BLaER1 treated with 17β-estradiol and CSF1 and Interleukin-3, amounts not matched to agents 10 nM and 100 nM (cell line): ENCODE measurements at regions not wholly inside any gene's neighbourhood (a gene's known extent, or its start where the extent isn't known, plus 50 kb on each side); places are given as distances from the start of the nearest gene placed in this dataset.

Experiments used
- H3K27ac ChIP-seq, 11 experiments: shearing (Covaris generic); formaldehyde crosslinking; 2 replicates each; pipeline ENCODE4 v1.8.1; 2022
- H3K27me3 ChIP-seq, 11 experiments: shearing (Covaris generic); formaldehyde crosslinking; 2 replicates each; pipeline ENCODE4 v1.8.1; 2022
- H3K36me3 ChIP-seq, 11 experiments: shearing (Covaris generic); formaldehyde crosslinking; 2 replicates each; pipeline ENCODE4 v1.8.1; 2022
- H3K4me1 ChIP-seq, 10 experiments: shearing (Covaris generic); formaldehyde crosslinking; 2 replicates each; pipeline ENCODE4 v1.8.1; 2022
- H3K4me2 ChIP-seq, 11 experiments: shearing (Covaris generic); formaldehyde crosslinking; 2 replicates each; pipeline ENCODE4 v1.8.1; 2022
- H3K4me3 ChIP-seq, 10 experiments: shearing (Covaris generic); formaldehyde crosslinking; 2 replicates each; pipeline ENCODE4 v1.8.1; 2022
- H3K9ac ChIP-seq, 11 experiments: shearing (Covaris generic); formaldehyde crosslinking; 2 replicates each; pipeline ENCODE4 v1.8.1; 2022
- H3K9me3 ChIP-seq, 11 experiments: shearing (Covaris generic); formaldehyde crosslinking; replicated peaks in 1 of 11; 2 replicates each; pipeline ENCODE4 v1.8.1; 2022
- H4K20me1 ChIP-seq, 11 experiments: shearing (Covaris generic); formaldehyde crosslinking; 2 replicates each; pipeline ENCODE4 v1.8.1; 2022
- Cebpa-rat ChIP-seq, 11 experiments: shearing (Covaris generic); IDR thresholded peaks; 2 replicates each; pipeline ENCODE4 v1.8.1; 2022

DNA sequence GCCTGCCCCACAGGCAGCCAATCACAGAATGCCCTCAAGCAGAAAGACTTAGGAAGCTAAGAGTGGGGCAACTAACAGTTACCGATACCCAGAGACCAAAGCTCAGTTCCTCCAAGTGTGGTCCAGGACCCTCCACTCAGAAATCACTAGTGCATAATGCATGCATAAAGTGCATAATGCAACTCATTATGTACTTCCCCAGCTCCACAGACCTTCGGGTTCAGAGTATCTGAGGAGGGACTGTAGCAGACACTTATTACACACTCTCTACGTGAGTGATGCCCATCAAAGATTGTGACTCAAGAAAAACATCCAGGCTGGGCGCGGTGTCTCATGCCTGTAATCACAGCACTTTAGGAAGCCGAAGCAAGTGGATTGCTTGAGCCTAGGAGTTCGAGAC lies 328.0 kb downstream of the BCOR start:
- no peak overlapping the region for H3K4me3 ChIP-seq

DNA sequence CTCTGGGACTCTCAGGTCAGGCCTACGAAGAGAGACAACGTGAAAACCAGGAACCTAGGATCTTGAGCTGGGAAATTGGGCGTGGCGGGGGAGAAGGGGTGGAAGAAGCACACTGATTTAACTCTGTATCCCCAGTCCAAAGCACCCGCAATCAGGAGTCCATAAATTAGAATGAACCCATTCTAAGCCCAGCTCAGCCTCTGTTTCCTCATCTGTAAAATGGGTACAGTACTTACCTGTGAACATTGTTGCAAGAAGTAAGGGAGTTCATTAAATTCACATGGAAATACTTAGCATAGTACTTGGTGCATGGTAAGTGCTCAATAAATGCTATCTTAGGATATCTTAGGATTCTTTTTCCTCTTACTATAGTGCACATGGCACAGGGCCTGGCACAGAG lies 326.7 kb downstream of the BCOR start:
- Histone ChIP-seq H3K27me3 (no peaks in the 10 kb centered on the region), H3K27ac (peak overlapping the region in 9 of 11 experiments; percentile 64 to 85 (median 82); a peak in 17 of 22 replicates), H3K9ac (peak overlapping the region in 4 of 11 experiments; percentile 66 to 75 (median 73); a peak in 8 of 22 replicates), H3K9me3 (no peaks in the 10 kb centered on the region), H3K4me2 (peak overlapping the region; percentile 66 to 91 (median 77)), H3K36me3 (no peaks in the 10 kb centered on the region), H4K20me1 (no peaks in the 10 kb centered on the region), H3K4me1 (peaks cover 36 to 76% (median 53%) of the 10 kb centered on the region in 10 experiments), H3K4me3 (no peak overlapping the region)
- no peak for TF ChIP-seq Cebpa-rat (IDR thresholded peaks at IDR 0.05)

More for the DNA sequence above, 328.0 kb downstream of the BCOR start:
- Histone ChIP-seq H3K9me3 (no peaks in the 10 kb centered on the region), H3K4me2 (peak overlapping the region in 3 of 11 experiments; percentile 7 to 27 (median 27); a peak in 5 of 22 replicates), H3K36me3 (no peaks in the 10 kb centered on the region), H3K27me3 (no peaks in the 10 kb centered on the region), H4K20me1 (no peaks in the 10 kb centered on the region), H3K27ac (no peak overlapping the region), H3K4me1 (peaks cover 34 to 68% (median 46%) of the 10 kb centered on the region in 10 experiments), H3K9ac (no peak overlapping the region)
- no peak for TF ChIP-seq Cebpa-rat (IDR thresholded peaks at IDR 0.05)

DNA sequence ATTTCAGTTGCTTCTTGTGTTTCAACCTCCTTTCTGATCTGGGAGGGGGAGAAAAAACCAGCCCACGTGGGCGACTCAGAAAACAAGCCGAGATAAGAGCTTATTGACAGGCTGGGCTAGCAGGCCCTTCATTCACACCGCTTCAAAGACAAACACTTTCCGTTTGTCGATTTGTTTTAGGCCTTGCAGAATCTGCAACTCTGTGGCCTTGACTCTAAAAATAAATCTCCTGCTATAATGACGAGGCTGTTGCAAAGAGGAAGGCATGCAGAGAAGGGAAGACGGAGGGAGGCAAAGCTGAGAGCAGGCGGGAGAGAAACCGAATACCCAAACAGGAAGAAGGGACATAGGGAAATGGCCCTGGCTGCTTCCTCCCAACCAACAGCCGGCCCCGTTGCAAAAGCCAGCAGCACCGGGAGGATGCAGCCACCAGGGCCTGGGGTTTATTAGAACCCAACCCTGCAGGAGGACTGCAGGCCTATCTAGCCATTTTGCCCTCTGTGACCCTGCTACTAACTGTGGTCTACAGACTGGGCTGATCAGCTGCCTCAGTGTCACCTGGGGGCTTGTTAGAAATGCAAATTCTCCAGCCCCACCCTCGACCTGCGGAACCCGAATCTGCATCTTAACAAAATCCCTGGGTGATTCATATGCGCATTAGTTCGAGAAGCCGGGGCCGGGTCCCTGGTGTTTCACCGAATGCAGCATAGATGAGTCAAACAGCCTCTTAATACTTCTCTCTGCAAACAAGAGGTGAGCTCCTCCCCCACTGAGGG lies 325.5 kb downstream of the BCOR start:
- Histone ChIP-seq H3K4me3 (peak overlapping the region in 4 of 10 experiments; percentile 2 to 29 (median 16); a peak in 2 of 20 replicates), H3K9ac (peak overlapping the region; percentile 44 to 75 (median 66); a peak in 21 of 22 replicates), H3K4me2 (peak overlapping the region; percentile 66 to 91 (median 77)), H3K36me3 (no peaks in the 10 kb centered on the region), H4K20me1 (no peaks in the 10 kb centered on the region), H3K27ac (peak overlapping the region; percentile 35 to 85 (median 81); a peak in 21 of 22 replicates), H3K4me1 (peaks cover 36 to 77% (median 56%) of the 10 kb centered on the region in 10 experiments), H3K9me3 (no peaks in the 10 kb centered on the region), H3K27me3 (no peaks in the 10 kb centered on the region)
- TF ChIP-seq Cebpa-rat (IDR thresholded peaks at IDR 0.05) = no peak; a peak in 1 of 22 replicates

DNA sequence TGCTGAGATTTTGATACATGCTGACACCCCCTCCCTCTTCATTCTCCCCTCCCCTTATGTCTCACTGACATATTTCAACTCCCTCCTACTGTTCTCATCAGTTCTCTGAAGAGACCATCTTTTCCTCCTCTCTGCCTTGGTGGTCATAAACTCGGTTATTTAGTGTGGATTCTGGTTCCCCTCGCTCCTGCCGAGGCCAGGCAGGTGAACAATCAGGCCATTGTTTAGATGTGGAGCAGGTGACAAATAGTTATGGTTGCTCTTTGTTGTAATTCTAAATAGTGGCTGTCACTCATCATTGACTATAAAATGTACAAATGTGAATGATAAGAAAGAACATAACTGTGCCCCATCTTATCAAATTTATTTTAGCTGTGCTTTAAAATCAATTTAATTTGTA lies 324.6 kb downstream of the BCOR start:
- Histone ChIP-seq H3K9ac (peak overlapping the region in 1 of 11 experiments; percentile 5; a peak in 3 of 22 replicates), H3K27ac (peak overlapping the region in 8 of 11 experiments; percentile 14 to 85 (median 82); a peak in 14 of 22 replicates), H3K4me3 (no peak overlapping the region), H4K20me1 (no peaks in the 10 kb centered on the region), H3K27me3 (no peaks in the 10 kb centered on the region), H3K4me2 (peak overlapping the region; percentile 66 to 91 (median 77); a peak in 18 of 22 replicates), H3K4me1 (peaks cover 45 to 86% (median 65%) of the 10 kb centered on the region in 10 experiments), H3K9me3 (no peaks in the 10 kb centered on the region), H3K36me3 (no peaks in the 10 kb centered on the region)
- TF ChIP-seq Cebpa-rat (IDR thresholded peaks at IDR 0.05) = no peak

DNA sequence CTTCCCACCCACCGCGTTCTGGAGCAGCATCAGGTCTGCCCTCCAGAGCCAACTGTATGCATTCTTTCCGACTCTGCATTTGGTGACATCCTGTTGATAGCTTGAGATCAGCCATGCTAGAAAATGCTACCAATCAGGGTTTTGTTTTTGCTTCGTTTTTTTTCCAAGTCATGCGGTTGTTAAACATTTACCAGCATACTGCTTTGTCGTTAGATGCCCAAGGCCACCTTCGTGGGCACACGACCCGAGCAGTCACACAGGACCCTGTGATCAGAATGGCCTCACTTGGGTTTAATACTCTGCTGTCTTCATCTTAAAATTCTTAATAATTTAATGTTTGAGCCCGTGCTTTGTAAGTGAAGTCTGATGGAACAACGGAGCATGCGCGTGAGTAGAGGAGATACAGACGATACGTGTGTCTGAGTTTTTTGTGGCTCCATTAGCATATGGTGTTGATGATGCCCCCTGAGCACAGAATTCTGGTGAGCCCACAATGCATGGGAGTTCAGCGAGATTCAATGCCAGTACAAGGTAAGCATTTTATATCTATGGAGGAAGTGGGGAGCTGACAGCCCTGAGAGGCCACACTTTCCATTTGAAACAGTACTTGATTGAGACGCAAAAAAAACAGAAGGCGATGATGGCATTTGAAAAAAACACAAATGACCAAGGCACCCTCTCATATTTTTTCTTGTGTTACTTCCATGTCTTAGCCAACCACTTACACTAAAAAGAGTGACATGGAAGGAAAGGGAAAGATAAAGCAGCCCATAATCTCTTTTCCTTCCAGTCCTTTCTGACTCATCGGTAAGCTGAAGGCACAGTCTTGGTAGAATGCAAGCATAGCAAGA lies 323.6 kb downstream of the BCOR start:
- Histone ChIP-seq H4K20me1 (no peaks in the 10 kb centered on the region), H3K4me1 (peaks cover 50 to 93% (median 70%) of the 10 kb centered on the region in 10 experiments), H3K27me3 (no peaks in the 10 kb centered on the region), H3K36me3 (no peaks in the 10 kb centered on the region), H3K9me3 (peaks cover 0 to 7% (median 4%) of the 10 kb centered on the region in 11 experiments; a peak in 13 of 22 replicates), H3K27ac (peak overlapping the region in 1 of 11 experiments; percentile 7; a peak in 1 of 22 replicates), H3K9ac (no peak overlapping the region), H3K4me2 (peak overlapping the region in 6 of 11 experiments; percentile 18 to 60 (median 35); a peak in 9 of 22 replicates), H3K4me3 (no peak overlapping the region)
- TF ChIP-seq Cebpa-rat (IDR thresholded peaks at IDR 0.05) = no peak

DNA sequence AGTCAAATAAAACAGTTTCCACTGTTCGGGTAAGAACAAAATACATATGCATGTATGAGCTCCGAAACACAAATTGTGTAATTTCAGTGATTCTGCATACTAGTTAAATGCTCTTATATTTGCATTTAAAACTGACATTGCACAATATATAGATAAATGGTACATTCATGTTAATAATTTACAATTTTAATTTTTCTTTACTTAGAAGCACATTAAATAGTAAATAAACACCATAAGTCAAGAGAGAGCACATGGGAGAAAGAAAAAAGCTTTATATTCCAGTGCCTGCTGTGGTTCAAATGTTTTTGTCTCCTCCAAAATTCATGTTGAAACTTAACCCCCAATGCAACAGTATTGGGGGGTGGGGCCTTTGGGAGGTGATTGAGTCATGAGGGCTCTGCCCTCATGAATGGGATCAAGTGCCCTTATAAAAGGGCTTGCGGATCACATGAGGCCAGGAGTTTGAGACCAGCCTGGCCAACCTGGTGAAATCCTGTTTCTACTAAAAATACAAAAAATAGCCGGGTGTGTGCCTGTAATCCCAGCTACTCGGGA lies 322.9 kb downstream of the BCOR start:
- Histone ChIP-seq H3K4me1 (peaks cover 50 to 89% (median 68%) of the 10 kb centered on the region in 10 experiments), H3K9ac (no peak overlapping the region), H3K27ac (peak overlapping the region in 1 of 11 experiments; percentile 35; a peak in 2 of 22 replicates), H3K4me2 (peak overlapping the region in 8 of 11 experiments; percentile 24 to 60 (median 50); a peak in 10 of 22 replicates), H3K9me3 (peaks cover 5 to 14% (median 11%) of the 10 kb centered on the region in 11 experiments), H3K27me3 (no peaks in the 10 kb centered on the region), H3K4me3 (no peak overlapping the region), H4K20me1 (no peaks in the 10 kb centered on the region), H3K36me3 (no peaks in the 10 kb centered on the region)
- no peak; a peak in 1 of 22 replicates for TF ChIP-seq Cebpa-rat (IDR thresholded peaks at IDR 0.05)

DNA sequence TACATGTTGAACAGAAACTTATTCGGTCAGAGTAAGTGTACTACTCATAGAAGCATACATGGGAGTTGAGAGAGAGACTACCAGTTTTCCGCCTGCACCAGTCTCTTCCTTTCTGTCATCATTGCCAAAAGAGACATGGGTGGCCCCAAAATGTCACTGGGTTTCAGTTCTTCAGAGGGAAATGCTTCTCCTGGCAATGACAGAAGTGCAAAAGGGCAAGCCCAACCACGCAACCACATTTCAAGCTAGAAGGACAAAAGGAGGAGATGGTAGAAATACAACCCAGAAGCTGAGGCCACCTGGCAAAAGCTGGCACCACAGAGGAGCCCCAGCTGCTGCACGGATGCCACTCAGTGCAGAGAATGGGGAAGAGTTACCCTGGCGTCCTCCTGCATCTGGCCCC lies 320.1 kb downstream of the BCOR start:
- Histone ChIP-seq H3K27ac (peak overlapping the region in 6 of 11 experiments; percentile 16 to 61 (median 54); a peak in 11 of 22 replicates), H3K4me3 (no peak overlapping the region), H3K9me3 (peaks cover 10 to 24% (median 17%) of the 10 kb centered on the region in 11 experiments), H4K20me1 (no peaks in the 10 kb centered on the region), H3K4me1 (peaks cover 34 to 70% (median 53%) of the 10 kb centered on the region in 10 experiments), H3K27me3 (no peaks in the 10 kb centered on the region), H3K4me2 (peak overlapping the region; percentile 31 to 72 (median 64)), H3K36me3 (no peaks in the 10 kb centered on the region), H3K9ac (no peak overlapping the region)
- TF ChIP-seq Cebpa-rat (IDR thresholded peaks at IDR 0.05) = no peak
